AG04450 (cell line): ENCODE measurements at regions not wholly inside any gene's neighbourhood (a gene's known extent, or its start where the extent isn't known, plus 50 kb on each side); places are given as distances from the start of the nearest gene placed in this dataset.

ENCODE experiments used
- CTCF ChIA-PET: fragments of 300-600, 350-600 bp; formaldehyde crosslinking; extraction: SDS; loops from one replicate; lab custom pipeline; 2022; ENCODE audit warnings: antibody characterized with exemption, inconsistent platforms; lab: Charles Lee
- POLR2A ChIA-PET: fragments of 350-600 bp; formaldehyde crosslinking; extraction: SDS; loops from one replicate; lab custom pipeline; 2021; ENCODE audit warnings: antibody characterized with exemption, inconsistent platforms; lab: Yijun Ruan, JAX
- DNase-seq: peaks from one replicate; pipeline ENCODE4 v3.0.0-alpha.2; 2011; ENCODE audit warnings: low read depth, low spot score
- H3K27ac ChIP-seq: one replicate; pipeline ENCODE4 v1.5.1; 2012; ENCODE audit warnings: low read depth, low read length, control low read depth
- H3K27me3 ChIP-seq: one replicate; pipeline ENCODE4 v1.6.0; 2012; ENCODE audit warnings: low read length; ENCODE audit not compliant: control insufficient read depth, insufficient read depth
- H3K4me3 ChIP-seq: 2 replicates; pipeline ENCODE4 v1.5.1; 2011; ENCODE audit warnings: mild to moderate bottlenecking, low read depth, low read length, control low read depth
- H3K9me3 ChIP-seq: 2 replicates; pipeline ENCODE4 v1.5.1; 2012; ENCODE audit warnings: low read length; ENCODE audit not compliant: control insufficient read depth, insufficient read depth
- TF ChIP-seq, protein P1 (sequence below): IDR thresholded peaks from 2 replicates; pipeline ENCODE4 v1.5.1; 2011; ENCODE audit warnings: low read depth, low read length, control low read depth, inconsistent platforms

DNA sequence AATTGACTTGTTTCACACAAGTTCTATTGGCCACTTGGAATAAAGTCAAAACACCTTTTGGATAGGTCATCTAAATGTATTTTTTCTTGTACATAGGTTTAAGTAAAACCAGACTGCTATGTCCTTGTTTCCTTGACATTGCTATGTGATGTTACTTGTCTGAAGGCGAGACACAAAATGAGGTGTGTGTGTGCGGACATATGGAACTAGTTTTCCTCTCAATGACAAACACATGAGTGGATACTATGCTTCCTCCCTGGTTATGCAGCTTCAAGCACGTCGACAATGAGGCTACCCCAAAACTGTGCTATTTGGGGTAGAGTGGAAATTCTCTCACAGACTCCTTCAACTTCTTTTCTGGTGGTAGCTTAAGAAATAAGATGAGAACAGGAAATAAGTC, 276.8 kb downstream of the GAS1 start:
- TF ChIP-seq, protein P1, sequence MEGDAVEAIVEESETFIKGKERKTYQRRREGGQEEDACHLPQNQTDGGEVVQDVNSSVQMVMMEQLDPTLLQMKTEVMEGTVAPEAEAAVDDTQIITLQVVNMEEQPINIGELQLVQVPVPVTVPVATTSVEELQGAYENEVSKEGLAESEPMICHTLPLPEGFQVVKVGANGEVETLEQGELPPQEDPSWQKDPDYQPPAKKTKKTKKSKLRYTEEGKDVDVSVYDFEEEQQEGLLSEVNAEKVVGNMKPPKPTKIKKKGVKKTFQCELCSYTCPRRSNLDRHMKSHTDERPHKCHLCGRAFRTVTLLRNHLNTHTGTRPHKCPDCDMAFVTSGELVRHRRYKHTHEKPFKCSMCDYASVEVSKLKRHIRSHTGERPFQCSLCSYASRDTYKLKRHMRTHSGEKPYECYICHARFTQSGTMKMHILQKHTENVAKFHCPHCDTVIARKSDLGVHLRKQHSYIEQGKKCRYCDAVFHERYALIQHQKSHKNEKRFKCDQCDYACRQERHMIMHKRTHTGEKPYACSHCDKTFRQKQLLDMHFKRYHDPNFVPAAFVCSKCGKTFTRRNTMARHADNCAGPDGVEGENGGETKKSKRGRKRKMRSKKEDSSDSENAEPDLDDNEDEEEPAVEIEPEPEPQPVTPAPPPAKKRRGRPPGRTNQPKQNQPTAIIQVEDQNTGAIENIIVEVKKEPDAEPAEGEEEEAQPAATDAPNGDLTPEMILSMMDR = no peak
- CTCF ChIA-PET = no interaction called here
- POLR2A ChIA-PET = no interaction called here
- Histone ChIP-seq H3K9me3 (no peaks in the 10 kb centered on the region), H3K27me3 (no peaks in the 10 kb centered on the region), H3K4me3 (no peak overlapping the region), H3K27ac (no peak overlapping the region)
- no peak for DNase-seq

DNA sequence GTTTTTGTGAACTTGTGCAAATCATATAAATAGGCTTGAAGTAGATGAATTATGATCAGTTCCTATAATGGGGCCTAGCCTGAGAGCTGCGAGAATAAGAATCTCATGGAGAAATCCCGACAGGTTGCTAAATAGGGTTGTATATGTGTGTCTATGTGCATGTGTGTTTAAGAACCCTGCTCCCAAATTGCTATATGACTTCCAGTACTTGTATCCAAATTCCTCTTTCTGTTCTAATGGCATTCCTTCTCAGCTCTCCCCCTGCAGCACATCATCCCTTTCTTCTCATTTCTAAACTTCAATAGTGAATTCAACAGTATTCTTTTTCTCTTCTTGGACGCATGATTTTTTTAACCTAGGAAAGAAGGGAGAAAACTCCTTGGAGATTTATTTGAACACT, 277.2 kb downstream of the GAS1 start:
- no peak for DNase-seq
- ChIA-PET CTCF (no interaction called here), POLR2A (no interaction called here)
- H3K27ac ChIP-seq = no peak overlapping the region
- no peaks in the 10 kb centered on the region for H3K9me3 ChIP-seq
- H3K27me3 ChIP-seq = no peaks in the 10 kb centered on the region
- no peak overlapping the region for H3K4me3 ChIP-seq
- TF ChIP-seq, protein P1 = no peak

DNA sequence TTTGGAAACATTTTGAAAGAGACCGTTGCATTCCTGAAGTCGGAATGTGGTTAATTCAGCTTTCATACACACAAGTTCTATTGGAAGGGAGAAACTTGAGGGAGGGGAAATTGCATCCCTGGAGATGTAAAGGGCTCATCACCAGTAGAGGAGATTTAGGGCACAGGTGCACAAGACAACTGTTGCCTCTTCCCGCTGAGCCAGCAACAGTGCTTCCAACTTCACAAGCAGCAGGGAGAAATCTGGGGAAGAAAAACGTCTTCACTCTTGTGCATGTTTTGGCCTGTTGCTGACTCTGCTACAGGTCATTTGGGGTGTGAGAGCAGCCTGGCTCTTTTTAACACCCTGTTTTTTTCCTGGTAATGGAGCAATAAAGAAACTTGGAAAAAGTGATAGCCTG, 277.9 kb downstream of the GAS1 start:
- ChIA-PET POLR2A (no interaction called here), CTCF (no interaction called here)
- no peak for DNase-seq
- no peak overlapping the region for H3K4me3 ChIP-seq
- no peaks in the 10 kb centered on the region for H3K27me3 ChIP-seq
- no peaks in the 10 kb centered on the region for H3K9me3 ChIP-seq
- no peak overlapping the region for H3K27ac ChIP-seq
- TF ChIP-seq, protein P1 = no peak

DNA sequence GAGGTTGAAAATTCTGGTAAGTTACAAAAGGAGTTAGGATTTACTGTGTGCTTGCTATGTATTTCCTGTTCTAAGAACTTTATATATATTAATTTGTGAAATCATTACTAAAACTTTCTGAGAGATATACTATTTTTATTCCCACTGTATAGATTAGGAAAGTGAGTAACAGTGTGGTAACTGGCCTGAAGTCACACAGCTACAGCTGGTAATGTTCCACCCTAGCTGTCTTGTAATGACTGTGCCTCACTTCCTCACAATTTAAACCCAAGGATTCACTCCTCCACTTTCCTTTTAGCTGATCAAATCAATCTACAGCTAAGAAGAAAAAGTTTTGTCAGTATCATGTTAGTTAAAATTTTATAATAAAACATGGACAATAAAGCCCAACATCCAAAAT, 278.8 kb downstream of the GAS1 start:
- Histone ChIP-seq H3K9me3 (no peaks in the 10 kb centered on the region), H3K27me3 (no peaks in the 10 kb centered on the region), H3K4me3 (no peak overlapping the region), H3K27ac (no peak overlapping the region)
- ChIA-PET POLR2A (interaction anchor here (0.8 kb wide), 1 partner anchor 8 kb away, joined by 3 read pairs; no protein-coding TSS in a partner anchor), CTCF (interaction anchor here (1.0 kb wide), 1 partner anchor 10 kb away, joined by 4 read pairs; no protein-coding TSS in a partner anchor)
- TF ChIP-seq, protein P1 = no peak
- DNase-seq = no peak

DNA sequence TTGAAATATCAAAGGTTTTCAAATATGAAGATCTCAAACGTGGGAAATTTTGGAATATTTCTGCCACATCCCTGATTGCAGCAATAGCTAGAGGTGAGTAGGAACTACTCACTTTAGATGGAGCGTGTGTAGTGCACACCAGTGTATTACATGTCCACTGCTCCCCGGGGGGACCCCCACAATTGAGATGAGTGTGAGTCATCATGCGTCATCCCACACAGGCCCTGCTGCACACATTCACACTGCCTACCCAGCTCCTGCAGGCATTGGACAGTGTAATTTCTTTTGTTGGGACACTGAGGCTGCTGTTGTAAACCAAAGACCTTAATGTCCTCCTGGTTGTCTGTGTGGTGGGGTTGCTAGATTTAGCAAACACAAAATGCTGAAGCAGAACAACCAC, 280.0 kb downstream of the GAS1 start:
- Histone ChIP-seq H3K4me3 (no peak overlapping the region), H3K9me3 (no peaks in the 10 kb centered on the region), H3K27me3 (no peaks in the 10 kb centered on the region), H3K27ac (no peak overlapping the region)
- DNase-seq = peak; percentile 18
- TF ChIP-seq, protein P1 = no peak
- ChIA-PET CTCF (no interaction called here), POLR2A (no interaction called here)
